Omental fat pad (tissue), 3 donors: ENCODE measurements at regions not wholly inside any gene's neighbourhood (a gene's known extent, or its start where the extent isn't known, plus 50 kb on each side); places are given as distances from the start of the nearest gene placed in this dataset.

ENCODE experiments used
- ATAC-seq: fragments of 150-250 bp; one replicate; pipeline ENCODE4 v1.9.1; 2016; ENCODE audit warnings: mild to moderate bottlenecking, moderate library complexity; ENCODE audit not compliant: low FRiP score
- DNase-seq: peaks from one replicate; pipeline ENCODE4 v3.0.0-alpha.2; 2019; ENCODE audit warnings: low spot score
- TF ChIP-seq, protein P1 (sequence below), 3 donors: fragments of 450-650 bp; IDR thresholded peaks; one replicate each; pipeline ENCODE4 v1.5.1; 2016 to 2017; ENCODE audit warnings: antibody characterized with exemption in 3 of 3, mild to moderate bottlenecking in 3 of 3, moderate library complexity in 2 of 3

DNA sequence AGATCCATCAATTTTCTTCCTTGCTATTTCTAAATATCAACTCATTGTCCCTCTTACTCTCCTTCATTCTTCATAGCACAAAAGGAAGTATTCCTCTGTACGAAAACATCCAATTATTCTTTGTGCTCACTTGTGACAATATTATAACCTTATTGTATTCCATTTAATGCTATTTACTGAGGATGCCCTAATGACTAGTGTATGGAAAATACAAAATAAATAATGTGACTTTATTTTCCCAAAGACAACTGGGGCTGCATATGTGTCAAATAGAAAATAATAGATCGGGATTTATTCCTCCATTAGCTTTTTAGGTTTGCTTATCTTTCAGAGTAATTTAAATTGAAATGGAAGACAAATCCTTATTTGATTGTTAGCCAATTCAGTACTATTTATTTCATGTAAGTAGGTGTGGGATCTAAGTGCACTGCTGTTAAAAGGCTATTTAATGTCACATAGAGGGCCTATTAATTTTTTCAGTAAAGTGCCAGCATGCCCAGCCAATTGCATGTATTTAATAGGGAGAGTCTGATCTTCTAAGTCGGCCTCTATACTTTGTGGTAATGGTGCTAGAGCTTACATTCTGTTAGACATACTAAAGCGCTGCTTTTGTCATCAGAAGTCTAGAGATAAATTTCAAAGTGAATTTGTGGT, 329.8 kb downstream of the MCTP2 start:
- DNase-seq (no peak), ATAC-seq (no peak)
- TF ChIP-seq, protein P1, sequence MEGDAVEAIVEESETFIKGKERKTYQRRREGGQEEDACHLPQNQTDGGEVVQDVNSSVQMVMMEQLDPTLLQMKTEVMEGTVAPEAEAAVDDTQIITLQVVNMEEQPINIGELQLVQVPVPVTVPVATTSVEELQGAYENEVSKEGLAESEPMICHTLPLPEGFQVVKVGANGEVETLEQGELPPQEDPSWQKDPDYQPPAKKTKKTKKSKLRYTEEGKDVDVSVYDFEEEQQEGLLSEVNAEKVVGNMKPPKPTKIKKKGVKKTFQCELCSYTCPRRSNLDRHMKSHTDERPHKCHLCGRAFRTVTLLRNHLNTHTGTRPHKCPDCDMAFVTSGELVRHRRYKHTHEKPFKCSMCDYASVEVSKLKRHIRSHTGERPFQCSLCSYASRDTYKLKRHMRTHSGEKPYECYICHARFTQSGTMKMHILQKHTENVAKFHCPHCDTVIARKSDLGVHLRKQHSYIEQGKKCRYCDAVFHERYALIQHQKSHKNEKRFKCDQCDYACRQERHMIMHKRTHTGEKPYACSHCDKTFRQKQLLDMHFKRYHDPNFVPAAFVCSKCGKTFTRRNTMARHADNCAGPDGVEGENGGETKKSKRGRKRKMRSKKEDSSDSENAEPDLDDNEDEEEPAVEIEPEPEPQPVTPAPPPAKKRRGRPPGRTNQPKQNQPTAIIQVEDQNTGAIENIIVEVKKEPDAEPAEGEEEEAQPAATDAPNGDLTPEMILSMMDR (IDR thresholded peaks at IDR 0.05) = no peak

DNA sequence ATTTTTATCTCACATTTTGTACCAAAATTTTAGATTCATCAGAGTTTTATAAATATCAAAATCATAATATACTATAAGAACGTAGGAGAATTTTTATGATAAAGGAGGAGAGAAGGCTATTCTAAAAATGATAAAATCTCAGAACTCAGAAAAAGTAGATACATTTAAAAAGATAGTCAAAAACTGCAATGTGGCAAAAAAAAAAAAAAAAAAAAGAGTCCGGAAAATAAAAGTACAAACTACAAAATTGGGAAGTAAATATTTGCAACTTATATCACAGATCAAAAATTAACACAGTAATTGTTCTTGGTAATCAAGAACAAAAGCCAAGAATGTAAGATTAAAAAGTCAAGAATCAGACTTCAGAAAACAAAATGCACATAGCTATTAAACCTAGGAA, 332.1 kb downstream of the MCTP2 start:
- DNase-seq (no peak), ATAC-seq (no peak)
- TF ChIP-seq, protein P1 (IDR thresholded peaks at IDR 0.05) = no peak

DNA sequence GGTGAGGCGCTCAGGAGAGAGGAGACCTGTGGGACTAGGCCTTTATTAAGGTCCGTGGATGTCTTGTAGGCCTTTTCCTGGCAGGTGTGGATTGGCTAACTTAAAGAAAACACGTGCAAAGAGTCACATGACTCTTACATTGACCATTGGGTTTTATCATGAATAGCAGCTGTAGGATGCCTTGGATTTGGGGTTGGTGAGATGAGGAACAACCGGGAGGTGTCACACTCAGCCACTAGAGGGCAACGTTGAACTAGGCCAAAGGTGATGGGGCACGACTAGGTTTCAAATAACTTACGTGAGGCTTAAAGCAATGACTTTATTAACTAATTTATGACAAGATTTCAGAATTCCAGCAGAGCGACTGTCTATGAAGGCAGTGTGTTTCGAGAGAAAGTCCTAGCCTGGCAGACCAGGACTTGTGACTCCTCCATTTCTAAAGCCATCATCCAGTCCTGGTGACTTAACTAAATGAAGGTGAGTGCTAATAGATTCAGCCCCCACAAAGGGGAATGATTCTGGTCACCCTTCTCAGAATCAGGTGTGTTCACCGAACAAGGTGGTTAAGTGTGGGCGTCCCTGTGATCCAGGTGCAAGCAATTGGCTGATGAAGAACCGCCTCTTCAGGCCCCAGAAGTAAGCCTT, 345.6 kb downstream of the MCTP2 start:
- DNase-seq (no peak), ATAC-seq (no peak)
- TF ChIP-seq, protein P1 (IDR thresholded peaks at IDR 0.05) = no peak

DNA sequence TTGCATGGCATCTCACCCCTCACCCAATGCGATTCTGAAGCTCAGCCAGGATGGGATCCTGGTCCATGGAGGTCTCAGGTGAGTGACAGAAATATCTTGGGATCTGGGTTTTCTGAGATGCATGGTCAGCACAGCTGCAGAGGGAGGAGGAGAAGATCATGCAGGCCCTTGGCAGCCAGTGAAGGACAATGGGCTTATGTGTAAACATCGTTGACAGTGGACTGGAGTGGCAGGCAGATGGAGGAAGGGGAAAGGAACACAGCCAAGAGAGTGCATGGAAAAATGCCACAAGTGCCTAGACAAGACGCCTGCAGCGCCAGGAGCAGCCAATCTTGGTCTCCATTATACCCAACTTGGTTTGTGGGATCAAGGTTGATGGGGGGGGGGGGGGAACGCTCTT, 347.9 kb downstream of the MCTP2 start:
- TF ChIP-seq, protein P1 (IDR thresholded peaks at IDR 0.05) = no peak
- ATAC-seq (no peak), DNase-seq (no peak)

DNA sequence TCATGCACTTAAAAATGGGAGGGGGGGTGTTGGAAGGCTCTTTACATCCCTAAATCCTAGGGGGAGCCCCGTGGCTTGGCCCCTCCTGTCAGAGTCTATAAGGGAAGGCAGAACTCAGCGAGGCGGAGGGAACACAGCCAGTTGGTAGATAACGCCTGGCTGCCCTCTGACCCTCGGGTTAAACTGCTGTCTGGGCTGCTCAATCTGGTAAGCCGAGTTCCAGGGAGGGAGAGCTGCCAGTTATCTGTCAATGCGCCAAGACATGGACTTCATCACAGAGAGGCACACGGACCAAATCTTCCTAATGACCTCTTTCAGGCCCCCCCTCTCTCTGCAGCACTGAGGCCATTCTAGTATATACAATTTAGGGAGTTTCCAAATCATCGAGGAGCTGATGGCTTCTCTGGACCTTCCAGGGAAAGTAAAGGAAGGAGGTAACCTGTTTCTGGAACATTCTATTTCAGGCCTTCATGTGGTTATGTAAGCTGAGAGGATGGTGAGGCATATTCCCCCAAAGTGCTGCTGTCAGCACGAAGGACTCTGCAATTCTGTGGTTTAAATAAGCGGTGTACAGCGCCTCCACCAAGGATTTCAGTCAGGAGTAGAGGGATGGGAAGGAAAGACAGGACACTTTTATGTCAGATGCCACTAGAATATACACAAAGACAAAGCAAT, 349.0 kb downstream of the MCTP2 start:
- ATAC-seq = no peak
- no peak for DNase-seq
- TF ChIP-seq, protein P1 (IDR thresholded peaks at IDR 0.05) = no peak

DNA sequence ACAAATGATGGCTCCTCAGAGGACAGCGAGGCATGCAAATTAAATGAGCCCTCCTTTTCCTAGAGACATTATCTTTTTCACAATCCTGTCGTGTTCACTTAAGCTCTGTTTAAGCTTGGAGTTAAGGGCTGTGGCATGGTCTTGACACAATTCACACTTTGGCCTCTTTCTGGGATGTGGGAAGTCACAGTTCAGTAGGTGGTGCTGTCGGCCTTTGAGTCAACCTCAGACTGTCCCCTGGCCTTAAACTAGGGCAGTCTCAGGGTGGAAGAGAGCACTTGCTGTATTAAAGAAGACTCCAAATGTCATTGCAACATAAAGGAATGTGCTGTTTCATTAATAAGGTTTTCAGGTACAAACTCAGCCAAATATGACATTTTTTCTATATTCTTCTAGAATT, 351.0 kb downstream of the MCTP2 start:
- TF ChIP-seq, protein P1 (IDR thresholded peaks at IDR 0.05) = no peak
- no peak for DNase-seq
- ATAC-seq = no peak
